Esophagus (tissue), 2 donors: ENCODE measurements at regions not wholly inside any gene's neighbourhood (a gene's known extent, or its start where the extent isn't known, plus 50 kb on each side); places are given as distances from the start of the nearest gene placed in this dataset.

Experiments
- H3K27ac ChIP-seq, 2 donors: one replicate each; pipeline ENCODE4 v1.5.1; 2013; ENCODE audit warnings: low read depth in 2 of 2, mild to moderate bottlenecking in 2 of 2, inconsistent platforms in 1 of 2, low read length in 1 of 2, moderate library complexity in 1 of 2
- H3K27me3 ChIP-seq, 2 donors: one replicate each; pipeline ENCODE4 v1.6.1; 2013; ENCODE audit warnings: low read length in 2 of 2, control low read depth in 1 of 2, mild to moderate bottlenecking in 1 of 2; ENCODE audit not compliant: insufficient read depth in 2 of 2, control insufficient read depth in 1 of 2
- H3K36me3 ChIP-seq, 2 donors: one replicate each; pipeline ENCODE4 v1.6.1; 2013; ENCODE audit warnings: low read length in 1 of 2; ENCODE audit not compliant: control insufficient read depth in 2 of 2, insufficient read depth in 2 of 2
- H3K4me1 ChIP-seq, 2 donors: one replicate each; pipeline ENCODE4 v1.6.1; 2013; ENCODE audit warnings: low read length in 1 of 2; ENCODE audit not compliant: control insufficient read depth in 2 of 2, insufficient read depth in 2 of 2
- H3K4me3 ChIP-seq, 2 donors: one replicate each; pipeline ENCODE4 v1.5.1; 2013; ENCODE audit warnings: low read length in 2 of 2, mild to moderate bottlenecking in 2 of 2, low read depth in 1 of 2, moderate library complexity in 1 of 2
- H3K9me3 ChIP-seq, 2 donors: one replicate each; pipeline ENCODE4 v1.6.1; 2013; ENCODE audit warnings: mild to moderate bottlenecking in 2 of 2, low read depth in 1 of 2, low read length in 1 of 2, moderate library complexity in 1 of 2; ENCODE audit not compliant: control insufficient read depth in 2 of 2, insufficient read depth in 1 of 2
- WGBS, 2 donors: extraction: QIAGEN DNeasy Blood & Tissue Kit; methylation state at CpG; one replicate each; pipeline ENCODE4 v1.1.7; 2013; 5-methylcytosine and 5-hydroxymethylcytosine counted together
- donor health status: healthy with polysubstance abuse.
- donor health status: Bipolar disorder and iron deficiency.

GRCh38 chr5:120738568-120738967, 274.5 kb downstream of the PRR16 start:
- no peak overlapping the region for H3K27ac ChIP-seq
- no peaks in the 10 kb centered on the region for H3K36me3 ChIP-seq
- 65 to 84% methylated on average over 2 of the region's 2 CpGs for WGBS, 2 donors
- H3K4me3 ChIP-seq = no peak overlapping the region
- H3K9me3 ChIP-seq = no peaks in the 10 kb centered on the region
- H3K27me3 ChIP-seq = no peaks in the 10 kb centered on the region
- H3K4me1 ChIP-seq = no peaks in the 10 kb centered on the region

- Histone ChIP-seq H3K27ac (no peak overlapping the region), H3K27me3 (no peaks in the 10 kb centered on the region), H3K36me3 (no peaks in the 10 kb centered on the region)
These were observed 276.9 kb downstream of the PRR16 start for GRCh38 chr5:120740989-120741388.

GRCh38 chr5:120748474-120748873, 284.4 kb downstream of the PRR16 start:
- no peaks in the 10 kb centered on the region for H3K36me3 ChIP-seq
- H3K27me3 ChIP-seq = no peaks in the 10 kb centered on the region
- H3K4me3 ChIP-seq = no peak overlapping the region
- no peak overlapping the region for H3K27ac ChIP-seq
- H3K4me1 ChIP-seq = no peaks in the 10 kb centered on the region
- 83 to 90% methylated on average over 2 of the region's 2 CpGs for WGBS, 2 donors
- H3K9me3 ChIP-seq = no peaks in the 10 kb centered on the region

More at GRCh38 chr5:120740989-120741388, 276.9 kb downstream of the PRR16 start:
- H3K4me1 ChIP-seq = no peaks in the 10 kb centered on the region
- H3K9me3 ChIP-seq = no peaks in the 10 kb centered on the region
- no peak overlapping the region for H3K4me3 ChIP-seq

DNA sequence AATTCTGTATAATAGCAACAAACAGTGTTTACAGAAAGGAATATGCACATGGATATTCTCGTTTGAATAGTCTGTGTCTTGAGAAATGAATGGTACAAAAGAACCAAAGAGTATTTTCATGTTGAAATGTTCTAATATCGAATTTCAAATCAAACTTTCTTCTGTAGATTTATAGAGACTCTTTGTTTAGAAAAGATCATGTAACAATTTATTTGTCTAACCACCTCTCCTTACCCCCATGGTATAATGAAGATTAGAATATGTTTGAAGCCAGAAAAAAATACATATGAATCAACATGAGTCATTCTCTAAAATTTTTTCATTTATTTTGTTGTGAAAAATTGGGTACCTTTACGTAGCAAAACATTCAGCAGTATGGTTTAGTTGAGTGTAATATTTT, 285.6 kb downstream of the PRR16 start:
- no peaks in the 10 kb centered on the region for H3K27me3 ChIP-seq
- 59 to 61% methylated on average over 3 of the region's 3 CpGs for WGBS, 2 donors
- no peaks in the 10 kb centered on the region for H3K9me3 ChIP-seq
- H3K4me3 ChIP-seq = no peak overlapping the region
- H3K4me1 ChIP-seq = no peaks in the 10 kb centered on the region
- H3K36me3 ChIP-seq = no peaks in the 10 kb centered on the region
- H3K27ac ChIP-seq = no peak overlapping the region

DNA sequence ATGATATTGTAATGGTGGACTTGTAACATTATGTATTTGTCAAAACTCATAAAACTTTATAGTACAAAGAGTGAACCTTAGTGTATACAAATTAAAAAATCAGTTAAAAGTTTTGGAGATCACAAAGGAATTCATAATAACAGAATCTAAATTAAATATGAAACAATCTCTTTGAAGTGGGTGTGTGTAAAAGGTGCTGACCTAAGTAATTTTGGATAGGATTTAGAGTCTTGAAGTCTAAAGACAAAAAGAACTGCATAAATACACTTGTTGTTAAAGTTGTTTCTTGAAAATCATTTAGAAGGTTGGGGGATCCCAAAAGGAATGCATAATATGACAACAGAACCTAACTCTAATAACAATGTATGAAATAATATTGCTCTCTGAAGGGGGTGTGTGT, 295.5 kb downstream of the PRR16 start:
- Histone ChIP-seq H3K4me1 (no peaks in the 10 kb centered on the region), H3K9me3 (peaks cover 0 to 2% of the 10 kb centered on the region in 2 donors), H3K27ac (no peak overlapping the region)

GRCh38 chr5:120761986-120762385, 297.9 kb downstream of the PRR16 start:
- Histone ChIP-seq H3K4me3 (no peak overlapping the region), H3K4me1 (no peaks in the 10 kb centered on the region), H3K9me3 (no peaks in the 10 kb centered on the region), H3K36me3 (no peaks in the 10 kb centered on the region), H3K27ac (no peak overlapping the region), H3K27me3 (no peaks in the 10 kb centered on the region)
- WGBS, 2 donors = 47 to 64% methylated on average over 1 of the region's 1 CpG

More for the DNA sequence above, 295.5 kb downstream of the PRR16 start:
- Histone ChIP-seq H3K4me3 (no peak overlapping the region), H3K27me3 (no peaks in the 10 kb centered on the region), H3K36me3 (no peaks in the 10 kb centered on the region)

GRCh38 chr5:120765189-120765588, 301.1 kb downstream of the PRR16 start:
- no peak overlapping the region for H3K27ac ChIP-seq
- H3K4me3 ChIP-seq = no peak overlapping the region
- H3K4me1 ChIP-seq = no peaks in the 10 kb centered on the region
- no peaks in the 10 kb centered on the region for H3K27me3 ChIP-seq
- WGBS, 2 donors = 53 to 54% methylated on average over 2 of the region's 2 CpGs
- no peaks in the 10 kb centered on the region for H3K9me3 ChIP-seq
- H3K36me3 ChIP-seq = no peaks in the 10 kb centered on the region

GRCh38 chr5:120767178-120767820, 303.2 kb downstream of the PRR16 start:
- Histone ChIP-seq H3K36me3 (no peaks in the 10 kb centered on the region), H3K27ac (no peak overlapping the region), H3K9me3 (no peaks in the 10 kb centered on the region), H3K4me1 (no peaks in the 10 kb centered on the region), H3K27me3 (no peaks in the 10 kb centered on the region), H3K4me3 (no peak overlapping the region)
- 53 to 61% methylated on average over 1 of the region's 1 CpG for WGBS, 2 donors

DNA sequence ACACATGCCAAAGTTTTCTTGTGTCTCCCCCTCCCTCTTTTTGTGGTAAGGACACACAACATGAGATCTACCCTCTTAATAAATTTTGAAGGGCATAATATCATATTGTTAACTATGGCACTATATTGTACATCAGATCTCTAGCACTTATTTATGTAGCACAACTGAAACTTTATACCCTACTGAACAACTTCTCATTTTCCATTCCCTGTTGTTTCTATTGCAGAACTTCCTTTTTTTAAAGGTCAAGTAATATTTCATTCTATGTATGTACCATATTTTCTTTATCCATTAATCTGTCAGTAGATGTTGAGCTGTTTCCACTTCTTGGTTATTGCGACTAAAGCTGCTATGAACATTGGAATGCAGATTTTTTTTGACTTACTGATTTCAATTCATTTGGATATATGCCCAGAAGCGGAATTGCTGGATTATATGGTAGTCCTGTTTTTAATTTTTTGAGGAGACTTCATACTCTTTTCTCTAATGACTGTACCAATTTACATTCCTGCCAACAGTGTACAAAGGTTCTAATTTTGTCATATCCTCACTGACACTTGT, 305.3 kb downstream of the PRR16 start:
- no peaks in the 10 kb centered on the region for H3K36me3 ChIP-seq
- H3K27me3 ChIP-seq = no peaks in the 10 kb centered on the region
- H3K9me3 ChIP-seq = no peaks in the 10 kb centered on the region
- no peak overlapping the region for H3K27ac ChIP-seq
- no peak overlapping the region for H3K4me3 ChIP-seq
- H3K4me1 ChIP-seq = no peaks in the 10 kb centered on the region
- WGBS, 2 donors = 64 to 67% methylated on average over 2 of the region's 2 CpGs

DNA sequence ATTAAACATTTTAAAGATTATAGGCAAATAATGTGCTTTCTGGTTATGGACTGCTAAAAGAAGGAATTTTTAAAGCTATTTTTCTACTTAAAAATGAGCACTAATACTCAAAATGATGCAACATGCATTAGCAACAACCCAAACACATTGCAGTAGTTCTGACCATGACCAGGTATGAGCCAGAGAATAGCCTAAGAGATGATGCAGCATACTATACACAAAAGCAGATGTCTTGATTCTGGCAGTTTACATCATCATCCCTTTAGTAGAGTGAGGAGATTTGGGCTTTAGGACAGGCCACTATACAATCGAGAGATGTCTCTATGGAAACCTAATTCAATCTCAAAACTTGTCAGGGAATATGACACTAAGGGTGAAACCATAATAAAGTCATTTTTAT, 307.1 kb downstream of the PRR16 start:
- H3K36me3 ChIP-seq = no peaks in the 10 kb centered on the region
- 68 to 81% methylated on average over 1 of the region's 1 CpG for WGBS, 2 donors
- H3K27ac ChIP-seq = no peak overlapping the region
- H3K9me3 ChIP-seq = no peaks in the 10 kb centered on the region
- H3K27me3 ChIP-seq = no peaks in the 10 kb centered on the region
- H3K4me3 ChIP-seq = no peak overlapping the region
- H3K4me1 ChIP-seq = no peaks in the 10 kb centered on the region
